Duodenal mucosa (tissue), 2 donors: ENCODE measurements at regions not wholly inside any gene's neighbourhood (a gene's known extent, or its start where the extent isn't known, plus 50 kb on each side); places are given as distances from the start of the nearest gene placed in this dataset.
"Not testable (repeated sequence)": the region's sequence is repeated elsewhere in the genome, so short reads cannot be mapped to it uniquely, and the experiment has no call there.

Experiments
- H3K27ac ChIP-seq: one replicate; pipeline ENCODE4 v1.7.0; 2013; ENCODE audit warnings: low read depth, low read length
- H3K27me3 ChIP-seq, 2 donors: one replicate each; pipeline ENCODE4 v1.7.0; 2013; ENCODE audit warnings: low read length in 2 of 2, control low read depth in 1 of 2; ENCODE audit not compliant: insufficient read depth in 2 of 2, control insufficient read depth in 1 of 2
- H3K36me3 ChIP-seq, 2 donors: one replicate each; pipeline ENCODE4 v1.7.0; 2013; ENCODE audit warnings: low read length in 2 of 2, control low read depth in 1 of 2; ENCODE audit not compliant: insufficient read depth in 2 of 2, control insufficient read depth in 1 of 2
- H3K4me1 ChIP-seq, 2 donors: one replicate each; pipeline ENCODE4 v1.7.0; 2013; ENCODE audit warnings: low read length in 2 of 2, control low read depth in 1 of 2; ENCODE audit not compliant: insufficient read depth in 2 of 2, control insufficient read depth in 1 of 2
- H3K4me3 ChIP-seq, 2 donors: one replicate each; pipeline ENCODE4 v1.7.0; 2013; ENCODE audit warnings: low read length in 2 of 2, low read depth in 1 of 2
- H3K9ac ChIP-seq, 2 donors: one replicate each; pipeline ENCODE4 v1.7.0; 2013; ENCODE audit warnings: low read length in 2 of 2, low read depth in 1 of 2
- H3K9me3 ChIP-seq, 2 donors: one replicate each; pipeline ENCODE4 v1.7.0; 2013; ENCODE audit warnings: low read length in 2 of 2, control low read depth in 1 of 2; ENCODE audit not compliant: control insufficient read depth in 1 of 2

- H3K27me3 ChIP-seq, H3K9me3 ChIP-seq, H3K27ac ChIP-seq, H3K36me3 ChIP-seq, H3K4me1 ChIP-seq, H3K9ac ChIP-seq, H3K4me3 ChIP-seq: not testable (repeated sequence)
Measured at GRCh38 chr14:105998597-105998996, 472.2 kb downstream of the TMEM121 start.

GRCh38 chr14:105999361-106000028, 473.1 kb downstream of the TMEM121 start:
- Histone ChIP-seq H3K4me3 (no peak overlapping the region), H3K27ac (no peak overlapping the region), H3K36me3 (no peaks in the 10 kb centered on the region), H3K9me3 (peaks cover 6 to 7% of the 10 kb centered on the region in 2 donors), H3K9ac (no peak overlapping the region), H3K4me1 (no peaks in the 10 kb centered on the region), H3K27me3 (no peaks in the 10 kb centered on the region)

- H3K27ac ChIP-seq, H3K27me3 ChIP-seq, H3K9me3 ChIP-seq, H3K9ac ChIP-seq, H3K4me1 ChIP-seq, H3K4me3 ChIP-seq, H3K36me3 ChIP-seq: not testable (repeated sequence)
Measured at GRCh38 chr14:106000029-106000511, 473.7 kb downstream of the TMEM121 start.

GRCh38 chr14:106001277-106001676, 474.9 kb downstream of the TMEM121 start:
- not testable (repeated sequence) for H3K27ac ChIP-seq, H3K4me3 ChIP-seq, H3K4me1 ChIP-seq, H3K9ac ChIP-seq, H3K27me3 ChIP-seq, H3K36me3 ChIP-seq, H3K9me3 ChIP-seq

- H3K27ac ChIP-seq, result no peak overlapping the region
- no peak overlapping the region for H3K9ac ChIP-seq
- peaks cover 0 to 5% of the 10 kb centered on the region in 2 donors for H3K27me3 ChIP-seq
- H3K4me1 ChIP-seq, result no peaks in the 10 kb centered on the region
- no peaks in the 10 kb centered on the region for H3K36me3 ChIP-seq
- peaks cover 6 to 7% of the 10 kb centered on the region in 2 donors for H3K9me3 ChIP-seq
- no peak overlapping the region for H3K4me3 ChIP-seq
Measured at GRCh38 chr14:106003351-106003750, 477.0 kb downstream of the TMEM121 start.

- H3K27me3 ChIP-seq, H3K4me3 ChIP-seq, H3K9me3 ChIP-seq, H3K9ac ChIP-seq, H3K36me3 ChIP-seq, H3K27ac ChIP-seq, H3K4me1 ChIP-seq: not testable (repeated sequence)
Measured at GRCh38 chr14:106004937-106005795, 478.8 kb downstream of the TMEM121 start.

- H3K36me3 ChIP-seq, H3K9ac ChIP-seq, H3K27ac ChIP-seq, H3K9me3 ChIP-seq, H3K27me3 ChIP-seq, H3K4me1 ChIP-seq, H3K4me3 ChIP-seq: not testable (repeated sequence)
Measured at GRCh38 chr14:106006043-106006442, 479.7 kb downstream of the TMEM121 start.

- not testable (repeated sequence) for H3K27me3 ChIP-seq, H3K36me3 ChIP-seq
Measured at GRCh38 chr14:106006716-106007115, 480.3 kb downstream of the TMEM121 start.

GRCh38 chr14:106010783-106011182, 484.4 kb downstream of the TMEM121 start:
- Histone ChIP-seq H3K4me3 (no peak overlapping the region), H3K9me3 (no peaks in the 10 kb centered on the region), H3K4me1 (no peaks in the 10 kb centered on the region), H3K9ac (no peak overlapping the region), H3K27ac (no peak overlapping the region), H3K27me3 (peaks cover 0 to 5% of the 10 kb centered on the region in 2 donors), H3K36me3 (no peaks in the 10 kb centered on the region)

More at GRCh38 chr14:106006716-106007115, 480.3 kb downstream of the TMEM121 start:
- H3K9me3 ChIP-seq, H3K4me1 ChIP-seq, H3K27ac ChIP-seq, H3K4me3 ChIP-seq, H3K9ac ChIP-seq: not testable (repeated sequence)

- H3K4me3 ChIP-seq, H3K27me3 ChIP-seq, H3K36me3 ChIP-seq, H3K4me1 ChIP-seq, H3K9me3 ChIP-seq, H3K27ac ChIP-seq, H3K9ac ChIP-seq: not testable (repeated sequence)
Measured at GRCh38 chr14:106011631-106012360, 485.4 kb downstream of the TMEM121 start.
